ENCODE measurements at regions not wholly inside any gene's neighbourhood (a gene's known extent, or its start where the extent isn't known, plus 50 kb on each side); places are given as distances from the start of the nearest gene placed in this dataset.
"Not testable (repeated sequence)": the region's sequence is repeated elsewhere in the genome, so short reads cannot be mapped to it uniquely, and the experiment has no call there.

- no peak for DNase-seq
Measured at GRCh38 chr2:114281188-114281587, 161.3 kb upstream of the DPP10 start.

DNA sequence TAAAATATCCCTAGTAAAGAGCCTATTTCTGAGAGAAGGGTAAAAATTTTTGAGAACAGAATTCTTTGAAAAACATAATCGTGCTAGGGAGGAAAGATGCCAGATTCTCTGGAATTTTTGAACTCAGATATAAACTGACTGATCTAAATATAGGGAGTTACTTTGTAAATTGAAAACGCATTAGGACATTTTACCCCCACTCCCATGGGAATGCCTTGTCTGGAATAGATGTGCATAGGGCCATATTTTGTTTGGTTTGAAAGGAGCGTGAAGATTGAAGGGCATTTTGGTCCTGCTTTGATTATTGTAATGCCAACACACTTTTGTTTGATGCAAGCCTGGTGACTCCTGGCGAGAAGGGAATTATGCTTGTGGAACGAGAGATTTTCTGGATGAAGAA is 158.7 kb upstream of the DPP10 start:
- DNase-seq = no peak

- no peak for DNase-seq
Measured at GRCh38 chr2:114286438-114286837, 156.0 kb upstream of the DPP10 start.

DNA sequence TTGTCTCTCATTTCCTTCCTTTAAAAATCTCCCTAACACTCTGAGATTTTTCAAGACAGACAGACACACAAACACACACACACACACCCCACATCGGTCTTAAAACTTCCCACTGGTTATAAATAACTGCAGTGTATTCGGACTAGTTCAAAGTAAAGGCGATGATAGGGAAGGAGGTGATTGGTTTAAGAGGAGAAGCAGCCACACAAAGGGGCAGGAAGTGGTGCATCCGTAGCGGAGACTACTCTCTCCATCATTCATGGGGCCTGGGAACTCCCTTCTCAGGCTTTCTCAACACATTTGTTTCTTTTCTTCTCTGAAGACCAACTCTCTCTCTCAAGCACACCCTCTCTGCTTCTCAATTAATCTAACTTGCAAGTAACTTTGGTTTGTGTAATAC is 149.1 kb upstream of the DPP10 start:
- DNase-seq = no peak

DNA sequence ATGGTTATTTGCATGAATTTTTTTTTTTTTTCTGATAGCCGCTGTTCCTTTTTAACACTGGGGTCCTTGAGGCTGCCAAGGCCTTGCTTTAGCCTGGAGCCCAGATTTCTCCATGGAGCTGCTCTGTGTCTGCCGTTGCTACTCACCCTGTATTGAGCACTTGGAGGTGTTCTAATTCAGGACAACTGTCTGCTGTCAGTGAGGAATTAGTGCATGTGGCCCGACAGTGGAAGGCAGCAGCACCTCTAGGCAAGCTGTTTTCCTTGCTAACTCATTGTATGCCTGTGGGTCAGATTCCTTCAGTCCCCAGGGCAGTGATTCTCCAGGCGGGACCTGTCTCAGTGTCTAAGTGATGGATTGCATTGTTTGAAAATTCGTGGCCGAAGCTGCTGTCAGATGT is 147.7 kb upstream of the DPP10 start:
- no peak for DNase-seq

DNA sequence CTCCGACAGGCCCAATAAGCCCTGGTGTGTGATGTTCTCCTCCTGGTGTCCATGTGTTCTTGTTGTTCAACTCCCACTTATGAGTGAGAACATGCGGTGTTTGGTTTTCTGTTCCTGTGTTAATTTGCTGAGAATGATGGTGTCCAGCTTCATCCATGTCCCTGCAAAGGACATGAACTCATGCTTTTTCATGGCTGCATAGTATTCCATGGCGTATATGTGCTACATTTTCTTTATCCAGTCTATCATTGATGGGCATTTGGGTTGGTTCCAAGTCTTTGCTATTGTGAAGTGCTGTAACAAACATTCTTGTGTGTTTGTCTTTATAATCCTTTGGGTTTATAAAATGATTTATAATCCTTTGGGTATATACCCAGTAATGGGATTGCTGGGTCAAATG is 142.1 kb upstream of the DPP10 start:
- not testable (repeated sequence) for DNase-seq

DNA sequence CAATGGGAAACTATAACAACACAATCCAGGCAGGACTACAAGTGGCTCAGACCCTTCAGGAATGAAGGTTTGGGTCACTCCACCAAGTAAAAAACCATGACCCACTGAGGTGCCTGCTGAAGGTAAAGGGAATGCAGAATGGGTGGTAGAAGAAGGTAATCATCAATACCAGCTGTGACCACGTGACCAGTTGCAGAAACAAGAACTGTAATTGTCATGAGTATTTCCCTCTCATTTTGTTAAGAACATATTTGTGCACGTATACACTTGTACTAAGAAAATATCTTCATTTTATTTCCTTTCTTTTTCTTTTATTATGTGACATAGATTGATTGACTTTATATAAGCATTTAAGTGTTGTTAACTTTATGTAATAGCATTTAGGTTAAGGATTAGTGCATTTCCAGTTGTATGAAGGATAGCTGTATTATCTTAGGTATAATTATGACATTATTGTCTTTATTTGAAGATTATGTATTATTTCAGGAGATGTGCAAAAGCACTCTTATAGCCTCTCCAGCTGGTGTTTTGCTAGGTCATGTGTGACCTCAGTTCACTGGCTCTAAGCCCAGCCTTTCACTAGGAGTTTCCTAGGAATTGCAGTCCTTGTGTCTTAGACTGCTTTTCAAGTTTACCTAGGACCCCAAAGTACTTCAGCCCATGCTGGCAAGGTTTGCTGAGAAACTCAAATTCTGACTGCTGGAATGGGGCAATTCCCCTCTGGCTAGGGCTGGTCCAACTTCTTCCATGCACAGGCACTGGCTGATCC is 125.7 kb upstream of the DPP10 start:
- DNase-seq = no peak

- DNase-seq = no peak
Measured at GRCh38 chr2:114330594-114330993, 111.8 kb upstream of the DPP10 start.

DNA sequence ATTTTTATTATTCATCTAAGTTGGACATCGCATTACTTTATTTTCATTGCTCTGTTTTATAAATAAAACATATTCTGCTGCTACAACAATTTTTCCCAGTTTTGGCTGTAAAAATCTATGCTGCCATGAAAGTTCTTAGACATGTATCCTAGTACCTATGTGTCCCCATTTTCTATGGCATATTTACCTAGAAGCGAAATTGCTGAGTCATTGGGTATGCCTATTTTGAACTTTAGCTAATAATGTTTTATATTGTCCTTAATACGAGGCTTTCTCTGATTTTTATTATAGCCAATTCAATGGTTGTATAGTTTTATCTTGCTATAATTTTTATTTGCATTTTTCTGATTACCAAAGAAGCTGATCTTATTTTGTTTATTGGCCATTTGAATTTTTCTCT is 110.5 kb upstream of the DPP10 start:
- no peak for DNase-seq

GRCh38 chr2:114345246-114345645 is 97.2 kb upstream of the DPP10 start:
- DNase-seq = no peak

GRCh38 chr2:114346658-114347057 is 95.8 kb upstream of the DPP10 start:
- DNase-seq = no peak

DNA sequence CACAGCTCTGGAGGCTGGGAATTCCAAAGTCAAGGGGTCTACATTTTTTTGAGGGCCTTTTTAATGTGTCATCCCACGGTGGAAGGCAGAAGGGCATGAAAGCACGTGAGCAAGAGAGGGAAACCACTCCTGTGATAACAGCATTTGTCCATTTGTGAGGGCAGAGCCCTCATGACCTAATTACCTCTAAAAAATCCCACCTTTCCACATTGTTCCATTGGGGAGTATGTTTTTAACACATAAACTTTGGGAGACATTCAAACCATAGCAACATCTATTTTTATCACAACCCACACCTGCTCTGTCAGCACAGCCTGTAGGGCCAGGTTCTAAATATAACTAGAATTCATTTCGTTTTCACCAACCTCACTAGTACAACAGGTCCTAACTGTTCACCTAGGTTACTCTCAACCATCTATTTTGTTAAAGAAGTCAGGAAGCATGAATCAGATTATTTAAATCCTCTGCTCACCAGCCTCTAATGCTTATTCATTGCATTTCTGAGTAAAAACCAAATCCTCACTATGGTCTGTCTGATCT is 92.2 kb upstream of the DPP10 start:
- DNase-seq = no peak

GRCh38 chr2:114352988-114353387 is 89.5 kb upstream of the DPP10 start:
- DNase-seq = no peak

- DNase-seq = no peak
Measured at GRCh38 chr2:114354199-114354598, 88.2 kb upstream of the DPP10 start.

DNA sequence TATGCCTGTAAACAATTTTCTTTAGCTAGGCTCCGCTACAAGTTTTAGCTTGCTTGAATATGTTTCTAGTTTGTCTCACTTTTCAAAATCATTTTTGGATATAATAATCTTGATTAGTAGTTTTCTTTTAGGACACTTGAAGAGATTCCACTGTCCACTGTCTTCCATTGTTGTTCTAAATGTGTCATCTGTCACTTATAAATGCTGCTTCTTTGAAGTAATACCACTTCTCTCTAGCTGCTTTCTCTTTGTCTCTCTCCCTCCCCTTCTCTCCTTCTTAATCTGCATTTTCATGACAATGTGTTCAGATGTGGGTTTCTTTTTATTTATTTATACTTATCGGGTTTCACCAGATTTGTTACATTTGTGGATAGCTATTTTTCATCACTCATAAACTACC is 73.7 kb upstream of the DPP10 start:
- DNase-seq = no peak

GRCh38 chr2:114371721-114372120 is 70.7 kb upstream of the DPP10 start:
- DNase-seq = not testable (repeated sequence)

DNA sequence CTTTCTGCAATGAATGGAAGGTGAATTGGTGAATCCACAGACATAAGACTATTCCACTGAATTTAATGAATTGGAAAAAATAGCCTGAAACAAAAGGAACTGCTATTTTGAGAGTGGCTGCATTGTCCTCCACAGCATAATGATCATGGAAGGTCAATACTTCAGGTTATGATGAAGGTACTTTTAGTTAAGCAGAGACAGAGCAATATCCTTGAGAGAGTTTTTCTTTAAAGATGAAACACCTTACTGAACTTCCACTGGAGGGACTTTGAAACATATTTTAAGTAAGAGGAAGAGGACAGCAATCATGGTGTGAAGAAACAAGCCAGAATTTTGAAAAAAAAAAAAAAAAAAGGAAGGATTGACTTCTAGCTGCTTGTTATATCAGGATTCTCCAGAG is 68.8 kb upstream of the DPP10 start:
- no peak for DNase-seq

- no peak for DNase-seq
Measured at GRCh38 chr2:114384441-114384840, 58.0 kb upstream of the DPP10 start.

- no peak for DNase-seq
Measured at GRCh38 chr2:114389021-114389420, 53.4 kb upstream of the DPP10 start.

Data from fibroblast of skin of right quadriceps (primary cell).